Choroid plexus epithelial cell (primary cell): ENCODE measurements at regions not wholly inside any gene's neighbourhood (a gene's known extent, or its start where the extent isn't known, plus 50 kb on each side); places are given as distances from the start of the nearest gene placed in this dataset.

Source experiments
- DNase-seq: peaks from one replicate; pipeline ENCODE4 v3.0.0-alpha.2; 2010; ENCODE audit warnings: low read depth
- H3K4me3 ChIP-seq: 2 replicates; pipeline ENCODE4 v1.5.1; 2011; ENCODE audit warnings: low read depth, mild to moderate bottlenecking, control low read depth, low read length, moderate library complexity
- CTCF ChIP-seq: conservative IDR thresholded peaks from 2 replicates; pipeline ENCODE4 v1.5.1; 2011; ENCODE audit warnings: low read depth, mild to moderate bottlenecking, control low read depth, inconsistent platforms, low read length, moderate library complexity

- TF ChIP-seq CTCF = no peak
- no peak overlapping the region for H3K4me3 ChIP-seq
- peak; percentile 17 for DNase-seq
Observed at GRCh38 chr10:29389935-29390334, 101.1 kb downstream of the LYZL1 start.

- TF ChIP-seq CTCF = peak; percentile 88
- peak; percentile 76 for DNase-seq
- H3K4me3 ChIP-seq = no peak overlapping the region
Observed at GRCh38 chr10:29392376-29393021, 103.6 kb downstream of the LYZL1 start.

- TF ChIP-seq CTCF = no peak
- no peak for DNase-seq
- H3K4me3 ChIP-seq = no peak overlapping the region
Observed at GRCh38 chr10:29394321-29394932, 105.6 kb downstream of the LYZL1 start.

- TF ChIP-seq CTCF = no peak
- DNase-seq = no peak
- no peak overlapping the region for H3K4me3 ChIP-seq
Observed at GRCh38 chr10:29395409-29395808, 106.5 kb downstream of the LYZL1 start.

GRCh38 chr10:29397221-29397620 lies 108.4 kb downstream of the LYZL1 start:
- H3K4me3 ChIP-seq = no peak overlapping the region
- TF ChIP-seq CTCF = no peak
- DNase-seq = no peak

GRCh38 chr10:29403208-29403607 lies 114.3 kb downstream of the LYZL1 start:
- no peak for TF ChIP-seq CTCF
- no peak for DNase-seq
- no peak overlapping the region for H3K4me3 ChIP-seq

GRCh38 chr10:29407280-29407858 lies 118.5 kb downstream of the LYZL1 start:
- TF ChIP-seq CTCF = no peak
- no peak overlapping the region for H3K4me3 ChIP-seq
- no peak for DNase-seq
